Activated naive CD4-positive, alpha-beta T cell treated with Interleukin-2 at 50 U/mL for 16 hours (primary cell): ENCODE measurements at regions not wholly inside any gene's neighbourhood (a gene's known extent, or its start where the extent isn't known, plus 50 kb on each side); places are given as distances from the start of the nearest gene placed in this dataset.
"Not testable (repeated sequence)": the region's sequence is repeated elsewhere in the genome, so short reads cannot be mapped to it uniquely, and the experiment has no call there.

Experiments
- DNase-seq: peaks from one replicate; pipeline ENCODE4 v3.0.0-alpha.2; 2020

DNA sequence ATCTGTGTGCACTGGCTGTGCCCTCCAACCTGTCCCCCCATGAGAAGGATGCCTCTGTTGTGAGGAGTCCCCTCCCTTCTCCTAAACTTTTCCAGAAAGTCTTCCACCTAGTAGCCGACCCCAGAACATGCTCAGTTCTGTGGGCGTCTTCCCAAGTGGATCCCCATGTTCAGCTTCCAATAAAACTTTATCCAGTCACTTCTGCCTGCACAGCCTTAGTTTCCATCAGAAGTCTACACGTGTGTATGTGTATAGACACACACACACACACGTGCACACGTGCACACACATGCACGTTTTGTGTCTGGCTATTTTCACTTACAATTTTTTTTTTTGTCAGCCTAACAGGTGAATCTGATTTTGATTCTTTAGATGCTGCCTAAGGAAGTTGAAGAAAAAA is 115.1 kb downstream of the RTP5 start:
- no peak for DNase-seq

DNA sequence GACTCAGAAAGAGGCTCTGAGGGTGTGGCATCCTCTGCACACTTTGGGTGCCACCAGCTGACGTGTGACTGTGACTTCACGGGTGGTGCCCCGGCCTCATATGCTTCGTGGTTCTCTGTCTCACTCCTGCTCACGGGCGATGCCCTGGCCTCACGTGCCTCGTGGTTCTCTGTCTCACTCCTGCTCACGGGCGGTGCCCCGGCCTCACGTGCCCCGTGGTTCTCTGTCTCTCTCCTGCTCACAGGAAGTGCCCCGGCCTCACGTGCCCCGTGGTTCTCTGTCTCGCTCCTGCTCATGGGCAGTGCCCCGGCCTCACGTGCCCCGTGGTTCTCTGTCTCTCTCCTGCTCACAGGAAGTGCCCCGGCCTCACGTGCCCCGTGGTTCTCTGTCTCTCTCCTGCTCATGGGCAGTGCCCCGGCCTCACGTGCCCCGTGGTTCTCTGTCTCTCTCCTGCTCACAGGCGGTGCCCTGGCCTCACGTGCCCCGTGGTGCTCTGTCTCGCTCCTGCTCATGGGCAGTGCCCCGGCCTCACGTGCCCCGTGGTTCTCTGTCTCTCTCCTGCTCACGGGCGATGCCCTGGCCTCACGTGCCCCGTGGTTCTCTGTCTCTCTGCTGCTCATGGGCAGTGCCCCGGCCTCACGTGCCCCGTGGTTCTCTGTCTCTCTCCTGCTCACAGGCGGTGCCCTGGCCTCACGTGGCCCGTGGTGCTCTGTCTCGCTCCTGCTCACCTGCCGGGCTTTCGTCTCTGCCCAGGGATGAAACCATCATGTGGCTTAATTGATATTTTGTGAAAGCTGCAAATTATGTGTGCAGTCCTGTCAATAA is 115.8 kb downstream of the RTP5 start:
- peak; percentile 51 for DNase-seq

DNA sequence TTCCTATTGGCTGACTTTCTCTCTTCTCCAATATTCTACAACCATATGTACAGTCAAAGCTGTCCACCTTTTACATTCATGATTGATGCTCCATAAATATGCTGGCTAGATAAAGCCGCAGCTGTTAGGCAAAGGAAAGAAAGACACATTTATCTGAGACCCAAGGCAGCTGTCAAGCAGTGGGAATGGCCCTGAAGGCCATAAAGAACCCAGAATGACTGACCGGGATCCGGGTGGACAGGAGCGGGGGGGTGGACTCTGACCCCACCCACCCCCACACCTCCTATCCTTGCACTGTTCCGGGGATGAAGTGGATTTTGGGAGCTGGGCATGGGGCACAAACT is 116.4 kb downstream of the RTP5 start:
- DNase-seq: no peak

DNA sequence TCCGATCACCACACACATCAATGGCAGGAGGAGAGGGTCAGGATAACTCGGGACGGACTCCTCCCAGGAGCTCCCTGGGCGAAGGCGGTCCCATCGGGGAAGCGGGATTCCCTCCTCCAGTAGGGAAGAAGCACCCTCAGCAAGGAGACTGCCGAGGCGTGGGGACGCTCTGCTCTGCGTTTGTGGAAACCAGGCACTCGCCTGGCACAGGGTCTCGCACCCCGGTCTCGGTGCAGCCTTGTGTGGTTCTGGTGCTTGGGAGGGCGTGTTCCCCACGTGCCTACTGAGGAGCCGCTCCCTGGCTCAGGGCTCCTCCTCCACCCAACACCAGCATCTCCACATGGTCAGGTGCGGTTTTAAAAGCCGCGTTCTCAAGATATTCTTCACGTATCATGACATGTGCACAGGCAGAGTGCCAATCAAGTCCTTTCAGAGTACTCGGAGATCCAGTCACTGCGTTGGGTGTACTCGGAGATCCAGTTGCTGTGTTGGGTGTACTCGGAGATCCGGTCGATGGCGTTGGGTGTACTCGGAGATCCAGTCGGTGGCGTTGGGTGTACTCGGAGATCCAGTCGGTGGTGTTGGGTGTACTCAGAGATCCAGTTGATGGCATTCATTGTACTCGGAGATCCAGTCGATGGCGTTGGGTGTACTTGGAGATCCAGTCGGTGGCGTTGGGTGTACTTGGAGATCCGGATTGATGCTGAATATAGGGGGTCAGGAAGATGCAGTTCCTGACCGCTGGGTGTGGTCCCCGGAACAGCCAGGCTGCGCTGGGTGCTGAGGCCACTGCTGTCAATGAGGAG is 117.5 kb downstream of the RTP5 start:
- no peak for DNase-seq

DNA sequence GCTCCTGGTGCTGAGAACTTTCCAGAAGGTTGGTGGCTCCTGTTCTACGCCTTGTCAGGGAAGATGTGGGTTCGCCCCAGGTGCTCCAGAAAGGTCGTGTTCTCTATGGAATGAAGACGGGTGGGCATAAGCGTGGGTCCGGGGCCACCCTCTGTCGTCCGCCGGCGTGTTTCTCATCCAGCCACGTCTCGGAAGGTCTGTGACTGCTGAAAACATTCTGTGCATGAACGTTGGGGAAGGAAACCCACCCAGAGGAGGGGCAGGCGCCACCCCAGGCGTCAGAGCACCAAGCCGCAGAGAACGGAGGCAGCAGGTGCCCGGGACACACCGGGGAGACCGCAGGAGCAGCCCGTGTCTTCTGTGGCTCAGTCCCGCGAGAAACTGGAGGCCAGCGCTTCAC is 118.2 kb downstream of the RTP5 start:
- DNase-seq: no peak

- no peak for DNase-seq
These were observed 118.6 kb downstream of the RTP5 start for GRCh38 chr2:241988146-241988545.

- DNase-seq: no peak
These were observed 119.5 kb downstream of the RTP5 start for GRCh38 chr2:241989074-241989473.

GRCh38 chr2:241990466-241990865 is 120.9 kb downstream of the RTP5 start:
- no peak for DNase-seq

DNA sequence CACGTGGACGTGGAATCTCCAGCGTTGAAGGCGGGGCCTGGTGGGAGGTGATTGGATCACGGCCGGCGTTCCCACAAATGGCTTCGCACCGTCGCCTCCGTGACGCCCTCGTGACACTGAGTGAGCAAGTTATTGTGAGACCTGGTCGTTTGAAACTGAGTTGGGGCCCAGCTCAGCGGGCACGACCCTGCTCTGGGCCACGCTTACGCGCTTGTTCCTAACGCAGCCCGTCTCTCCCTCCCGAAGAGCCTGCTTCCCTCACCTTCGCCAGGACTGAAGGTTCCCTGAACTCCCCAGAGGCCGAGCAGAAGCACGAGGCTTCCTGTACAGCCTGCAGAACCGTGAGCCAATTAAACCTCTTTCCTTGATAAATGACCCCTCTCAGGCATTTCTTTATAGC is 121.8 kb downstream of the RTP5 start:
- DNase-seq: no peak

DNA sequence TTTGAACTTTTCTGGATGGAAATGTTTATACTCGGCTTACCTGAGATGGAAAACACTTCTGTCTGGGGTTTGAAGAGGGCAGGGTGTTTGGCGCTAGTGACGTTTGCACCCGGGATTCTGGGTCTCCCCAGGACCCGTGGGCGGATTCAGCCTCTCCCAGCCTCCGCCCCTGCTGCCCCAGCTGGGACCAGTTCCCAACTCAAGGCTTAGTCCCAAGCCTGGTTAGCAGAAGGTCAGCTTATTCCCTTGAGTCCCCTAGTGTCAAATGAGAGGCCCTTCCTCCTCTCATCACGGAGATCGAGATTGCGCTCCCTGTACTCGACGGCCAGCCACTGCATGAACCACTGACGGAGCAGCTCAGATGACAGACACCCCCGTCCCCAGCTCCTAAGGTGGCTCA is 123.2 kb downstream of the RTP5 start:
- DNase-seq: no peak

DNA sequence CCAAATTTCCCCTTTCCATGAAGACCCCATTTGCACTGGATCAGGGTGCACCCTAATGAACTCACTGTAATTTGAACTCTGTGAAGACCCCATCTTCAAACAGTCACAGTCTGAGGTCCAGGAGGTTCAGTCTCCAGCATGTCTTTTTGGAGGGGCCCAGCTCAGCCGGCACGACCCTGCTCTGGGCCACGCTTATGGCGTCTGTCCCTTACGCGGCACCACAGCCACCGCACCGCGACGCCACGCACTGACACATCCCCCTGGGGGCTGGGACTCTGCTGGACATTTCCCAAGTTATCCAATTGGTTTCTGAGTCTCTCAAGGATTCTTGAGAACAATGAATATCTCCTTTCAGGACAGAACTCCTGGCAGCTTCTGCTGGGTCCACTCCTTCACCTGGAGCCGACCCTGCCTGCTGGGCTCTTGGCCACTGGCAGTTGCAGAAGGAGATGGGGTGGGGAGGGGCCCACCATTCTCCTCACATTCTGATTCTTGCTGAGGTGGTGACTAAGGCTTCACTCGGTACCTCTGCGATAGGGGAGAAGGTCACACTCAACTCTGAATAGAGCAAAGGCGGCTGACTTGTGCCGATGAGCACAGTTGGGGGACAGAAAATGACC is 124.0 kb downstream of the RTP5 start:
- no peak for DNase-seq

- DNase-seq: no peak
These were observed 124.6 kb downstream of the RTP5 start for GRCh38 chr2:241994086-241994485.

- DNase-seq: no peak
These were observed 125.2 kb downstream of the RTP5 start for GRCh38 chr2:241994556-241995213.

DNA sequence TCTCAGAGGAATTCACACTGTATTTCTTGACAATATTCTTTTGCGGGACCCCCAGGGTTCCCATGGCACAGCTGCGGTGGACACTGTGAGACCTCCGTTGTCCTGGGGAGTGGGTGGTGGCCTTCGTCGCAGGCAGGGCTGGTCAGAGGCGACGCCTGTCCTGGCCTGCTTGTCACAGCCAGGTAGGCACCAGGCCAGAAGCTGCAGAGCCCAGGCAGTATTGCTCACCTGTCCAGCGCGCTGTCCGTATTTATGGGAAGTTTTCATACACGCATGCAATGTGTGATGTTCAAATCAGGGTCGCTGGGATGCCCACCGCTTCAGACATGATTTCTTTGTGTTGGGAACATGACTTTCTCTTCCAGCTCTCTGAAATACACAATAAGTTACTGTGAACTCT is 126.6 kb downstream of the RTP5 start:
- no peak for DNase-seq

DNA sequence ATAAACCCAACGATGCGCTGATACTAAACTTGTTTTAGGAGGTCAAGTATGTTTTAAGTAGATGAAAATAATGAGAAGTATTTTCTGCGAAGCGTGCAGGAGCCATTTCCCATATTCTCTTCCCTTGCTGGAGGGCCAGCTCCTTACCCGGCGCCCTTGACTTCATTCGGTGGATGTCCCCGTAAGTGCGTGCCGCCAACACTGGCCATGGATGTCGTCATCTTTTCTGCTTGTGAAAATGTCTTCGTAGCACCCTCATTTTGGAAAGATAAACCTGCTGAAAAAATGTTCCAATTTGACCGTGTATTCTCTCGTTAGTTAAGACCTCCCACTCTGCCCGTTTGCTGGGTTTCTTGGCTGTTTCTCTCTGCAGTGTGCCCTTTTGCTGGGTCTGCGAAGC is 127.5 kb downstream of the RTP5 start:
- DNase-seq: no peak

GRCh38 chr2:241999184-241999583 is 129.7 kb downstream of the RTP5 start:
- DNase-seq: no peak

GRCh38 chr2:242001853-242002252 is 132.3 kb downstream of the RTP5 start:
- no peak for DNase-seq

DNA sequence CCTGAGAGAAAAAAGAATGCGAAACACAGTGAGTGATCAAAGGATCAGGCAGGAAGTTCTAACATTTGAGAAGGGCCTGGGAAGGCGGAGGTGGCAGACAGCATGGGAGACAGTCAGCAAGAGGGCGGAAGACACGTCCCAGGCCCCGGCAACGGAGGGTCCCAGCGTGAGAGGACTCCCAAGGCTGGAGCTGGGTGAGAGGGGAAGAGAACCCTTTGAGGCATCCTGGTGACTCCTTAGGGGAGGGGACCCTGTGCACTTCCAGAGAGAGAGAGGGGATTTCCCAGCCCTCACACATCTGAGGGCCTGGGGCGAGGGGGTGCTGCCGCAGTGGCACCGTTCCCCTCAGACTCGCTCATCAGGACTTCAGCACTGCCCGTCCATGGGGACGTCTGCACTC is 133.4 kb downstream of the RTP5 start:
- no peak for DNase-seq

DNA sequence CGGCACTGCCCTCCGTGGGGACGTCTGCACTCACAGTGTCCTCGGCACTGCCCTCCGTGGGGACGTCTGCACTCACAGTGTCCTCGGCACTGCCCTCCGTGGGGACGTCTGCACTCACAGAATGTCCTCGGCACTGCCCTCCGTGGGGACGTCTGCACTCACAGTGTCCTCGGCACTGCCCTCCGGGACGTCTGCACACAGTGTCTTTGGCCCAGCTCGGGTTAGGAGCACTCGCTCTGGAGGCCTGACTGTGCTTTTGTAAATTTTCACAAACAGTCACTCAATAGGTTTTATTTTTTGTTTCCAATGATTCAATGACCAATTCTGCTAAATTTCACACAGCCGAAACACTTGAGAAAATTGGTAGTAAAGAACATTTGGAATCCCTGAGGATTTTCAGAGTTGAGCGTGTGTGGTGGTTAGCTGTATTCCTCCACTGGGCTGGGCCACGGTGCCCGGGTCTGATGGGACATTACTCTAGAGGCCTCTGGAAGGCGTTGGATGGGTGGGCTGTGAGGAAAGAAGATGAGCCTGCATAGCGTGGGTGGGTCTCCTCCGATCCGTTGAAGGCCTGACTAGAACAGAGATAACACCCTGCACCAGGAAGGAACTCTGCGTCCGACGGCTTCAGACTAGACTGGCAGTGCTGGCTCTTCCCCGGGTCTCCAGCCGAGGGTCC is 134.8 kb downstream of the RTP5 start:
- DNase-seq: no peak

GRCh38 chr2:242004902-242005230 is 135.3 kb downstream of the RTP5 start:
- DNase-seq: no peak

GRCh38 chr2:242006091-242006634 is 136.6 kb downstream of the RTP5 start:
- DNase-seq: not testable (repeated sequence)

GRCh38 chr2:242008908-242009307 is 139.4 kb downstream of the RTP5 start:
- DNase-seq: not testable (repeated sequence)

- DNase-seq: not testable (repeated sequence)
These were observed 140.3 kb downstream of the RTP5 start for GRCh38 chr2:242009846-242010245.
